Stimulated activated effector memory CD8-positive, alpha-beta T cell treated with anti-CD3 and anti-CD28 coated beads, Interleukin-12 subunit alpha, Interleukin-12 subunit beta, amount 100 ng/mL, for 72 hours (primary cell): ENCODE measurements at regions not wholly inside any gene's neighbourhood (a gene's known extent, or its start where the extent isn't known, plus 50 kb on each side); places are given as distances from the start of the nearest gene placed in this dataset.

ENCODE experiments used
- ATAC-seq: fragments of 150-1000 bp; cut with Tn5 transposase; 2 replicates; pipeline ENCODE4 v1.10.0; 2021
- DNase-seq, 2 donors: peaks; one replicate each; pipeline ENCODE4 v3.0.0; 2021 to 2022; ENCODE audit warnings: low spot score in 2 of 2
- H3K27ac Mint-ChIP-seq: one replicate; pipeline ENCODE4 v1.8.0; 2022; ENCODE audit warnings: mild to moderate bottlenecking, mixed read lengths
- H3K36me3 Mint-ChIP-seq: one replicate; pipeline ENCODE4 v1.8.0; 2022; ENCODE audit warnings: mild to moderate bottlenecking, mixed read lengths
- H3K4me1 Mint-ChIP-seq: one replicate; pipeline ENCODE4 v1.8.0; 2022; ENCODE audit warnings: mixed read lengths
- H3K4me3 Mint-ChIP-seq: one replicate; pipeline ENCODE4 v1.8.0; 2022; ENCODE audit warnings: mild to moderate bottlenecking, mixed read lengths
- H3K9me3 Mint-ChIP-seq: one replicate; pipeline ENCODE4 v1.8.0; 2022; ENCODE audit warnings: mixed read lengths

DNA sequence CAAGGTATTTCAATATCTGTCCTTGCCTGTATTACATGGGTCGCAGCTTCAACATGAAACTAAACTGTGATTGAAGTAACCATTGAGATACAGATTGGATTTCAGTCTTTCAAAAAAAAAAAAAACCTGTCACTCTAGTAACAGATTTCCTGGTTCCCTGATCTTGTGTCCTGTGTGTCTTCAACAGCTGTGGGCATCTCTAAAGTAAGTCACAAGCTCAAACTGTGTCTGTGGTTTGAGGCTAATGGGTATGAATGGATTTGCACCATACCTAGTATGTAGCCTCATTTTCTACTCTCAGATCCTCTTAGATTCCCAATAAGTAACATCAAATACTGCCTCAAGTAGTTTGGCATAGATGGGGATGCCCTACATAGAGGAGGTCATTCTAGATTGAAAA lies 300.1 kb downstream of the COG6 start:
- DNase-seq (no peak), ATAC-seq (peak; percentile 72)
- Mint-ChIP-seq H3K4me3 (no peak overlapping the region), H3K27ac (peak overlapping the region; percentile 82), H3K9me3 (no peaks in the 10 kb centered on the region), H3K4me1 (peaks cover 43% of the 10 kb centered on the region), H3K36me3 (no peaks in the 10 kb centered on the region)

- ATAC-seq (peak; percentile 96), DNase-seq (peak in 1 of 2 donors; percentile 54)
- Mint-ChIP-seq H3K4me1 (peaks cover 43% of the 10 kb centered on the region), H3K27ac (peak overlapping the region; percentile 82), H3K9me3 (no peaks in the 10 kb centered on the region), H3K36me3 (no peaks in the 10 kb centered on the region), H3K4me3 (peak overlapping the region; percentile 6)
These were observed 300.6 kb downstream of the COG6 start for GRCh38 chr13:39956036-39956435.

DNA sequence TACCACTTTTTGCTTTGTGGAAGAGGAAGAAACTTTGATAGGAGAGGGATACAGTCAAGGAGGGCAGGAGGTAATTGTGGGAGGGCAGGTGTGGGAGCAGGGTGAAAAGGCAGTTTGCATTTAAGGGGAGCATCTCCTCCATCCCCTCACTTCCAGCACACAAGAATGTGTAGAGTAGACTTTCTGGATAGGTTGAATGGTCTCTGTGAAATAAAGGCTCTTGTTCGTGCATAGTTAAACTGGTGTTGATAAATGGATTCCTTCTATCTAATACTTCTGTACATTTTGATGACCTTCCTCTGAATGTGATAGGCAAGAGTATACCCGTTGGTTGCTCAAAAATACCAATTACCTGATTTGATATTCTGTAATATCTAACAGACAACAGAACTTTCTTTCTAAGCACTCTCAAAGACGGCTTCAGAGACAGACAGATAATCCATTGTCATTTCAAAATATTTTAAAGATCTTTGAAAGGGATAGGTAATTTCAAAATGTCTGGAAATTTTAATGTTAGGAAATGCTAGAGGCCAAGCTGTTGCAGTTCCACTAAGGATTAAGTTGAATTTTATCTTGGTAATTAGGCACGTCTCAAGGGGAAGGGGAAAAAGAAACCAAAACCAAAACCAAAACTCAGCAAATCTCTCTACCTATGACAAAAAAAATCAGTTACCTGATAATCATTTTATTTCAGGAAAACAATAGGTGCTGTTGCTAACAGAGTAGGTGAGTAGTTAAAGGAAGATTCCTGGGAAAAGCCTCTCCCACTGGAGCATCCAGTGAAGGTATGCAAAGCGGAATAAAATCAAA lies 302.6 kb downstream of the COG6 start:
- no peaks in the 10 kb centered on the region for H3K9me3 Mint-ChIP-seq
- ATAC-seq = no peak
- no peak for DNase-seq
- no peaks in the 10 kb centered on the region for H3K36me3 Mint-ChIP-seq
- peak overlapping the region; percentile 18 for H3K27ac Mint-ChIP-seq
- H3K4me3 Mint-ChIP-seq = peak overlapping the region; percentile 56
- peaks cover 36% of the 10 kb centered on the region for H3K4me1 Mint-ChIP-seq

DNA sequence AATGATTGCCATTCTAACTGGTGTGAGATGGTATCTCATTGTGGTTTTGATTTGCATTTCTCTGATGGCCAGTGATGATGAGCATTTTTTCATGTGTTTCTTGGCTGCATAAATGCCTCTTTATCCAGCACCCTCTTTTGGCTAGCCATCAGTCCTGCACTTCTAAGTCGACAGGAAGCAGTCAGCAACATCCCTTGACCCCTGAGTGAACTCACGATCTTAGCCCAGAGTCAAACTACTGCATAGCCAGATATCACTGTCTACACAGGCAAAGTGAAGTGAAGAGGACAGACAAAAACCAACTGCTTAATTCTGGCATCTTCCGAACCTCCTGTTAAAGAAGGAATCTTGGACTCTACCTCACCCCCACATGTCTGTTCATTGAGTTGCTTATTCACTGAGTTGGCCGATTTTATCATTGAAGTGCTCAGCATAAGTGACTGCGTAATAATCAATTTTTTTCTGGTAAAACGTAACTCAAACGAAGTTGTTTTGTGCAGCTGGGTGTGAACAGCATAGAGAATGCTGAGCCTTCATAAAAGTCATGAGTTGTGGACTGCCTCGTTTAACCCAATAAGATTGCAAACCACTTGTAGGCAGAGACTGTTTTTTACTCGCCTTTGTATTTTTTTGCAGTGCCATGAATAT lies 304.2 kb downstream of the COG6 start:
- Mint-ChIP-seq H3K36me3 (no peaks in the 10 kb centered on the region), H3K4me3 (no peak overlapping the region), H3K9me3 (no peaks in the 10 kb centered on the region), H3K27ac (no peak overlapping the region), H3K4me1 (peaks cover 34% of the 10 kb centered on the region)
- ATAC-seq (no peak), DNase-seq (no peak)

DNA sequence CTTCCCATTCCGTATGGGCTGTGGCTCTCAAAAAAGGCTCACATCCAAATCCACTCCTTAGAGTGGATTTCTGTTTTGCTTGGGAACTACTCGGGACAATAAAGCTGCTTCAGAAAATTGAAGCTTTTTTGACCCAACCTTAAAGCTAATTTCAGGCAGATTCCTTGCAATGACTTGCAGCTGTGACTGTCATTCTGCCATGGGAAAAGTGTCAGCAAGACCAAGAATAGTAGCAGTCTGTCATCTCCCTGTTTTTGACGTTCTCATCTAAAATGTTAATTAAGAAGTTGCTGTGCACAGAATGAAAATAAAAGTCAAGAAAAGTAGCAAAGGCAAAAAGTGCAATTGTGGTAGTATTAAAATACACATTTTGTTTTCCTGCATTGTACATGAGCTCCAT lies 304.7 kb downstream of the COG6 start:
- H3K27ac Mint-ChIP-seq = no peak overlapping the region
- H3K9me3 Mint-ChIP-seq = no peaks in the 10 kb centered on the region
- no peak overlapping the region for H3K4me3 Mint-ChIP-seq
- H3K4me1 Mint-ChIP-seq = peaks cover 34% of the 10 kb centered on the region
- ATAC-seq (no peak), DNase-seq (no peak)
- H3K36me3 Mint-ChIP-seq = no peaks in the 10 kb centered on the region

GRCh38 chr13:39961036-39961435 lies 305.6 kb downstream of the COG6 start:
- H3K4me1 Mint-ChIP-seq = peaks cover 26% of the 10 kb centered on the region
- no peak overlapping the region for H3K27ac Mint-ChIP-seq
- no peak overlapping the region for H3K4me3 Mint-ChIP-seq
- ATAC-seq (no peak), DNase-seq (no peak)
- no peaks in the 10 kb centered on the region for H3K9me3 Mint-ChIP-seq
- no peaks in the 10 kb centered on the region for H3K36me3 Mint-ChIP-seq

DNA sequence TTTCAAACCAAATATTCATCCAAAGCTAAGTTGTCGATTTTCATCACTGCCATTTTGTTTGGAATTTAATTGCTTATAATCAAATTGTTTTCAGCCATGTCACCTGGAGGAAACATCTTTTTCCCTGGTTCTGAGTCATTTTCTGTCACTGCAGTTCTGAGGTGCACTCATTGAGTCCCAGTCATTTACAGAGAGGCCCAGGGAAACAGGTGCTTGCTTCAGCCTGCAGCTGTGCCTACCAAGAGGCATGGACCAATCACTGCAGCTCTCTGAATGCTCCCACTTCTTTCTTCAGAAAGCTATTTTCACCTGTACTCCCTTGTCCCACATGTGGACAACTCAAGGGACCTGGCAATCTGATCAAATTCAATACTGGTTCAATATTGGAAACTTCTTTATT lies 308.1 kb downstream of the COG6 start:
- no peak overlapping the region for H3K27ac Mint-ChIP-seq
- H3K36me3 Mint-ChIP-seq = no peaks in the 10 kb centered on the region
- peaks cover under 1% of the 10 kb centered on the region for H3K4me1 Mint-ChIP-seq
- no peak for DNase-seq
- no peaks in the 10 kb centered on the region for H3K9me3 Mint-ChIP-seq
- no peak overlapping the region for H3K4me3 Mint-ChIP-seq
- ATAC-seq = no peak

- no peak for ATAC-seq
- H3K9me3 Mint-ChIP-seq = no peaks in the 10 kb centered on the region
- H3K4me3 Mint-ChIP-seq = no peak overlapping the region
- H3K4me1 Mint-ChIP-seq = no peaks in the 10 kb centered on the region
- DNase-seq = no peak
- no peak overlapping the region for H3K27ac Mint-ChIP-seq
- H3K36me3 Mint-ChIP-seq = no peaks in the 10 kb centered on the region
These were observed 309.8 kb downstream of the COG6 start for GRCh38 chr13:39965309-39965708.

GRCh38 chr13:39967199-39967959 lies 311.9 kb downstream of the COG6 start:
- Mint-ChIP-seq H3K27ac (no peak overlapping the region), H3K4me1 (no peaks in the 10 kb centered on the region), H3K4me3 (no peak overlapping the region), H3K36me3 (no peaks in the 10 kb centered on the region), H3K9me3 (no peaks in the 10 kb centered on the region)
- no peak for ATAC-seq
- DNase-seq = no peak

- H3K36me3 Mint-ChIP-seq = no peaks in the 10 kb centered on the region
- DNase-seq = no peak
These were observed 313.4 kb downstream of the COG6 start for GRCh38 chr13:39968646-39969475.

DNA sequence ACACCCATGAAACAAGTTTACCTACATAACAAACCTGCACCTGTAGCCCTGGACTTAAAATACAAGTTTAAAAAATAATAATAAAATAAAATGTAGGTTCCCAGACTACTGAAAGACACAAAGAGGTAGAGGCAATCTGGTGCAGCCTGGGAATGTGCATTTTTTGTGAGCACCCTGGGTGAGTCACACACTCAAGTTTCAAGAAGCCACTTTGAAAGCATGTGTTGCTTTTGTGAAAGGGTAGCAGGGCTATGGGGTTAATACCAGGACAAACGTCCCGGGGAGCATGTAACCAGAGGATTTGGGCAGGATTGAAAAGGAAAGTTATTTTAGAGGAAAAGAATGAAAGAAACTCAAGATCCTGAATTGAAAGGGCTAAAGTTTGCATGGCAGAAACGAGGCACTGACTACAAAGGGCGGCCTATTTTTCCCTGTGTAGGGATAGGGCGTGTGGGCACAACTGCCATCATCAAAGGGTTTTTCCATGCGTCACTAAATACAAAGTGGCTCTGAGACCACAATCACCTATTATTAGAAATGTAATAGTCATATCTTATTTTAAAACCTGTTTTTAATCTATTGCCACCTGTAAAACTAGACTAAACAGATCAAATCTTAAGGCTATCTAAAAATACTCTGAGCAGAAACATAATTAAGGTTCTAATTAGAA lies 314.9 kb downstream of the COG6 start:
- Mint-ChIP-seq H3K4me3 (no peak overlapping the region), H3K4me1 (no peaks in the 10 kb centered on the region), H3K9me3 (no peaks in the 10 kb centered on the region), H3K36me3 (no peaks in the 10 kb centered on the region), H3K27ac (no peak overlapping the region)
- DNase-seq (no peak), ATAC-seq (no peak)

More at GRCh38 chr13:39968646-39969475, 313.4 kb downstream of the COG6 start:
- H3K4me3 Mint-ChIP-seq = no peak overlapping the region
- no peak overlapping the region for H3K27ac Mint-ChIP-seq
- no peaks in the 10 kb centered on the region for H3K9me3 Mint-ChIP-seq
- ATAC-seq = no peak
- no peaks in the 10 kb centered on the region for H3K4me1 Mint-ChIP-seq

GRCh38 chr13:39971526-39971925 lies 316.1 kb downstream of the COG6 start:
- Mint-ChIP-seq H3K36me3 (no peaks in the 10 kb centered on the region), H3K4me1 (no peaks in the 10 kb centered on the region), H3K4me3 (no peak overlapping the region), H3K9me3 (no peaks in the 10 kb centered on the region), H3K27ac (no peak overlapping the region)
- no peak for DNase-seq
- ATAC-seq = no peak

- no peaks in the 10 kb centered on the region for H3K9me3 Mint-ChIP-seq
- no peaks in the 10 kb centered on the region for H3K4me1 Mint-ChIP-seq
- no peak for ATAC-seq
- no peak overlapping the region for H3K27ac Mint-ChIP-seq
- H3K36me3 Mint-ChIP-seq = no peaks in the 10 kb centered on the region
- H3K4me3 Mint-ChIP-seq = no peak overlapping the region
- DNase-seq = no peak
These were observed 321.0 kb downstream of the COG6 start for GRCh38 chr13:39976481-39976880.

DNA sequence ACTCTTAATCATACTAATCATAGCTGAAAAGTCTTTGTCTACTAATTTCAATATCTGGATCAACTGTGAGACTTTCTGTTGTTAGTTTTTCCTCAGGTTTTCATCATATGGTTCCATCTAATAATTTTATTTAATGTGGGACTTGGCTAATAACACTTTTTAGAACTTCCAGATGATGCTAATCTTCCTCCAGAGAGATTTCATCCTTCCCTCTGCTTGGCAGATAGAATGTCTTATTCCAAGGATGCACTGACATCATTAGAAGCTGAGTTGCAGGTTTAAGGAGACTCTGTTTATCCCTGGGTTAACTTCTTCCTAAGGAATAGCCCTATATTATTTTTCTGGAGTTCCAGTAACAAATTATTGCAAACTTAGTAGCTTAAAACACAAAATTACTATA lies 325.6 kb downstream of the COG6 start:
- Mint-ChIP-seq H3K36me3 (no peaks in the 10 kb centered on the region), H3K27ac (no peak overlapping the region), H3K4me3 (no peak overlapping the region), H3K4me1 (no peaks in the 10 kb centered on the region), H3K9me3 (no peaks in the 10 kb centered on the region)
- ATAC-seq (no peak), DNase-seq (no peak)
